Epithelial cell of prostate (primary cell): ENCODE measurements at regions not wholly inside any gene's neighbourhood (a gene's known extent, or its start where the extent isn't known, plus 50 kb on each side); places are given as distances from the start of the nearest gene placed in this dataset.
"Not testable (repeated sequence)": the region's sequence is repeated elsewhere in the genome, so short reads cannot be mapped to it uniquely, and the experiment has no call there.

Experiments
- DNase-seq: peaks from one replicate; pipeline ENCODE4 v3.0.0-alpha.2; 2011; ENCODE audit warnings: low read depth, low spot score
- H3K27ac ChIP-seq: fragments of 450-650 bp; 2 replicates; pipeline ENCODE4 v1.5.1; 2017; ENCODE audit warnings: mild to moderate bottlenecking

GRCh38 chr14:27642251-27642866 lies 1044.5 kb upstream of the NOVA1 start:
- no peak for DNase-seq

GRCh38 chr14:27660683-27661082 lies 1062.8 kb upstream of the NOVA1 start:
- no peak overlapping the region for H3K27ac ChIP-seq
- no peak for DNase-seq

More at GRCh38 chr14:27642251-27642866, 1044.5 kb upstream of the NOVA1 start:
- no peak overlapping the region for H3K27ac ChIP-seq

- no peak for DNase-seq
- no peak overlapping the region for H3K27ac ChIP-seq
These were observed 1070.7 kb upstream of the NOVA1 start for GRCh38 chr14:27668531-27668930.

- DNase-seq, result no peak
- no peak overlapping the region for H3K27ac ChIP-seq
These were observed 1074.2 kb upstream of the NOVA1 start for GRCh38 chr14:27672047-27672446.

- H3K27ac ChIP-seq, DNase-seq: not testable (repeated sequence)
These were observed 1075.2 kb upstream of the NOVA1 start for GRCh38 chr14:27672811-27673737.

- no peak overlapping the region for H3K27ac ChIP-seq
- DNase-seq, result no peak
These were observed 1080.5 kb upstream of the FOXG1 start for GRCh38 chr14:27686137-27686536.

- no peak overlapping the region for H3K27ac ChIP-seq
- no peak for DNase-seq
These were observed 1077.6 kb upstream of the FOXG1 start for GRCh38 chr14:27688841-27689444.

- H3K27ac ChIP-seq, result no peak overlapping the region
- DNase-seq, result no peak
These were observed 1054.2 kb upstream of the FOXG1 start for GRCh38 chr14:27712364-27712763.

GRCh38 chr14:27715561-27715960 lies 1051.0 kb upstream of the FOXG1 start:
- DNase-seq, result no peak
- H3K27ac ChIP-seq, result no peak overlapping the region

- no peak for DNase-seq
- no peak overlapping the region for H3K27ac ChIP-seq
These were observed 1044.8 kb upstream of the FOXG1 start for GRCh38 chr14:27721760-27722159.

- no peak for DNase-seq
- H3K27ac ChIP-seq, result no peak overlapping the region
These were observed 1041.1 kb upstream of the FOXG1 start for GRCh38 chr14:27725482-27725881.

GRCh38 chr14:27727251-27727770 lies 1039.3 kb upstream of the FOXG1 start:
- no peak overlapping the region for H3K27ac ChIP-seq
- DNase-seq, result no peak

GRCh38 chr14:27730204-27730603 lies 1036.4 kb upstream of the FOXG1 start:
- H3K27ac ChIP-seq, result no peak overlapping the region
- no peak for DNase-seq

GRCh38 chr14:27739657-27740156 lies 1026.9 kb upstream of the FOXG1 start:
- no peak for DNase-seq
- no peak overlapping the region for H3K27ac ChIP-seq

- no peak overlapping the region for H3K27ac ChIP-seq
- no peak for DNase-seq
These were observed 1016.5 kb upstream of the FOXG1 start for GRCh38 chr14:27750114-27750513.

- DNase-seq, H3K27ac ChIP-seq: not testable (repeated sequence)
These were observed 1008.9 kb upstream of the FOXG1 start for GRCh38 chr14:27757642-27758041.

GRCh38 chr14:27760367-27760766 lies 1006.2 kb upstream of the FOXG1 start:
- H3K27ac ChIP-seq, DNase-seq: not testable (repeated sequence)

GRCh38 chr14:27799066-27800028 lies 967.2 kb upstream of the FOXG1 start:
- not testable (repeated sequence) for DNase-seq, H3K27ac ChIP-seq

- H3K27ac ChIP-seq, DNase-seq: not testable (repeated sequence)
These were observed 948.7 kb upstream of the FOXG1 start for GRCh38 chr14:27817746-27818430.
